ENCODE measurements at regions not wholly inside any gene's neighbourhood (a gene's known extent, or its start where the extent isn't known, plus 50 kb on each side); places are given as distances from the start of the nearest gene placed in this dataset.

GRCh38 chr20:51118216-51118615, 95.3 kb upstream of the KCNG1 start:
- H3K27ac ChIP-seq, result peak overlapping the region; percentile 60
- DNase-seq (ENCODE audit: low read depth, low spot score), result no peak

- peak overlapping the region; percentile 60 for H3K27ac ChIP-seq
- DNase-seq (ENCODE audit: low read depth, low spot score), result peak; percentile 24
Observed at GRCh38 chr20:51116765-51117686, 94.1 kb upstream of the KCNG1 start.

GRCh38 chr20:51111290-51111689, 88.4 kb upstream of the KCNG1 start:
- DNase-seq (ENCODE audit: low read depth, low spot score), result no peak

GRCh38 chr20:51108638-51109363, 85.9 kb upstream of the KCNG1 start:
- no peak overlapping the region for H3K27ac ChIP-seq
- no peak for DNase-seq (ENCODE audit: low read depth, low spot score)

More at GRCh38 chr20:51111290-51111689, 88.4 kb upstream of the KCNG1 start:
- H3K27ac ChIP-seq, result no peak overlapping the region

- H3K27ac ChIP-seq, result no peak overlapping the region
- no peak for DNase-seq (ENCODE audit: low read depth, low spot score)
Observed at GRCh38 chr20:51106011-51106410, 83.1 kb upstream of the KCNG1 start.

GRCh38 chr20:51104960-51105920, 82.3 kb upstream of the KCNG1 start:
- no peak for DNase-seq (ENCODE audit: low read depth, low spot score)
- no peak overlapping the region for H3K27ac ChIP-seq

GRCh38 chr20:51100617-51101016, 77.7 kb upstream of the KCNG1 start:
- DNase-seq (ENCODE audit: low read depth, low spot score), result no peak
- H3K27ac ChIP-seq, result no peak overlapping the region

GRCh38 chr20:51098284-51098810, 75.4 kb upstream of the KCNG1 start:
- H3K27ac ChIP-seq, result no peak overlapping the region
- no peak for DNase-seq (ENCODE audit: low read depth, low spot score)

GRCh38 chr20:51097351-51098120, 74.6 kb upstream of the KCNG1 start:
- DNase-seq (ENCODE audit: low read depth, low spot score), result no peak
- no peak overlapping the region for H3K27ac ChIP-seq

- H3K27ac ChIP-seq, result no peak overlapping the region
- DNase-seq (ENCODE audit: low read depth, low spot score), result no peak
Observed at GRCh38 chr20:51096582-51097267, 73.8 kb upstream of the KCNG1 start.

- no peak overlapping the region for H3K27ac ChIP-seq
- no peak for DNase-seq (ENCODE audit: low read depth, low spot score)
Observed at GRCh38 chr20:51095633-51096521, 73.0 kb upstream of the KCNG1 start.

- H3K27ac ChIP-seq, result no peak overlapping the region
- no peak for DNase-seq (ENCODE audit: low read depth, low spot score)
Observed at GRCh38 chr20:51094221-51094620, 71.3 kb upstream of the KCNG1 start.

- DNase-seq (ENCODE audit: low read depth, low spot score), result no peak
Observed at GRCh38 chr20:51093240-51093763, 70.4 kb upstream of the KCNG1 start.

GRCh38 chr20:51092338-51092737, 69.4 kb upstream of the KCNG1 start:
- DNase-seq (ENCODE audit: low read depth, low spot score), result no peak
- no peak overlapping the region for H3K27ac ChIP-seq

More at GRCh38 chr20:51093240-51093763, 70.4 kb upstream of the KCNG1 start:
- H3K27ac ChIP-seq, result no peak overlapping the region

GRCh38 chr20:51091406-51092195, 68.7 kb upstream of the KCNG1 start:
- H3K27ac ChIP-seq, result no peak overlapping the region
- no peak for DNase-seq (ENCODE audit: low read depth, low spot score)

- no peak overlapping the region for H3K27ac ChIP-seq
- no peak for DNase-seq (ENCODE audit: low read depth, low spot score)
Observed at GRCh38 chr20:51089840-51090239, 66.9 kb upstream of the KCNG1 start.
